CD4-positive, alpha-beta T cell (primary cell): ENCODE measurements at regions not wholly inside any gene's neighbourhood (a gene's known extent, or its start where the extent isn't known, plus 50 kb on each side); places are given as distances from the start of the nearest gene placed in this dataset.

ENCODE experiments used
- ATAC-seq: fragments of 200-7000 bp; cut with Tn5 transposase; one replicate; pipeline ENCODE4 v1.10.0; 2022; ENCODE audit warnings: mild to moderate bottlenecking; ENCODE audit not compliant: poor library complexity
- CTCF ChIA-PET: fragments of 350-600 bp; sonication (Branson Sonifier 250); formaldehyde crosslinking; loops from one replicate; lab custom pipeline; 2021; ENCODE audit warnings: antibody characterized with exemption, inconsistent platforms; lab: Charles Lee
- POLR2A ChIA-PET: fragments of 350-600 bp; sonication (Branson Sonifier 250); formaldehyde crosslinking; loops from one replicate; lab custom pipeline; 2021; ENCODE audit warnings: antibody characterized with exemption, inconsistent platforms; lab: Charles Lee
- DNase-seq, 14 experiments: peaks; one replicate each; pipeline ENCODE4 v3.0.0-alpha.2; 2013 to 2020; ENCODE audit warnings: mixed read lengths in 2 of 14
- H3K27ac ChIP-seq, 2 donors: one replicate each; pipeline versions ENCODE4 v1.5.1 to v1.7.0; 2013; ENCODE audit warnings: low read length in 2 of 2, low read depth in 1 of 2, mild to moderate bottlenecking in 1 of 2
- H3K27me3 ChIP-seq, 2 experiments: 1 replicate in 1 of 2; 2 replicates in 1 of 2; pipeline versions ENCODE4 v1.6.1 to v1.7.0; 2013; ENCODE audit warnings: low read length in 2 of 2, control low read depth in 1 of 2, mild to moderate bottlenecking in 1 of 2, moderate library complexity in 1 of 2; ENCODE audit not compliant: insufficient read depth in 2 of 2, control insufficient read depth in 1 of 2
- H3K36me3 ChIP-seq: one replicate; pipeline ENCODE4 v1.6.1; 2013; ENCODE audit warnings: low read length, control low read depth; ENCODE audit not compliant: insufficient read depth
- H3K4me1 ChIP-seq: one replicate; pipeline ENCODE4 v1.6.1; 2013; ENCODE audit warnings: low read length, control low read depth; ENCODE audit not compliant: insufficient read depth
- H3K4me3 ChIP-seq: one replicate; pipeline ENCODE4 v1.5.1; 2013; ENCODE audit warnings: mild to moderate bottlenecking, low read length, moderate library complexity
- H3K9me3 ChIP-seq, 2 experiments: 1 replicate in 1 of 2; 2 replicates in 1 of 2; pipeline versions ENCODE4 v1.6.1 to v1.7.0; 2013; ENCODE audit warnings: low read length in 2 of 2, mild to moderate bottlenecking in 2 of 2, control low read depth in 1 of 2, moderate library complexity in 1 of 2; ENCODE audit not compliant: control insufficient read depth in 1 of 2, insufficient read depth in 1 of 2
- H3K27ac Mint-ChIP-seq: one replicate; pipeline ENCODE4 v1.8.0; 2020; ENCODE audit warnings: mixed read lengths
- H3K27me3 Mint-ChIP-seq: one replicate; pipeline ENCODE4 v1.8.0; 2021; ENCODE audit warnings: mixed read lengths
- H3K36me3 Mint-ChIP-seq: one replicate; pipeline ENCODE4 v1.8.0; 2021; ENCODE audit warnings: low read depth, mixed read lengths
- H3K4me1 Mint-ChIP-seq: one replicate; pipeline ENCODE4 v1.8.0; 2021; ENCODE audit warnings: low read depth, mixed read lengths
- H3K4me3 Mint-ChIP-seq: one replicate; pipeline ENCODE4 v1.8.0; 2020; ENCODE audit warnings: mild to moderate bottlenecking, mixed read lengths
- H3K9me3 Mint-ChIP-seq: one replicate; pipeline ENCODE4 v1.8.0; 2020; ENCODE audit warnings: mixed read lengths
- intact Hi-C, 2 experiments: fragments of 100-400 bp; cut with DNase I in 1 of 2; cut with micrococcal nuclease in 1 of 2; formaldehyde crosslinking; loops; one replicate each; pipeline versions ENCODE4 v1.15.1 to v1.9.0; 2023 to 2025; cut with DNase I, micrococcal nuclease
- TF ChIP-seq, protein P1 (sequence below): fragments of 200-600 bp; IDR thresholded peaks from one replicate; pipeline ENCODE4 v1.8.0; 2022; ENCODE audit warnings: antibody characterized with exemption, mild to moderate bottlenecking

DNA sequence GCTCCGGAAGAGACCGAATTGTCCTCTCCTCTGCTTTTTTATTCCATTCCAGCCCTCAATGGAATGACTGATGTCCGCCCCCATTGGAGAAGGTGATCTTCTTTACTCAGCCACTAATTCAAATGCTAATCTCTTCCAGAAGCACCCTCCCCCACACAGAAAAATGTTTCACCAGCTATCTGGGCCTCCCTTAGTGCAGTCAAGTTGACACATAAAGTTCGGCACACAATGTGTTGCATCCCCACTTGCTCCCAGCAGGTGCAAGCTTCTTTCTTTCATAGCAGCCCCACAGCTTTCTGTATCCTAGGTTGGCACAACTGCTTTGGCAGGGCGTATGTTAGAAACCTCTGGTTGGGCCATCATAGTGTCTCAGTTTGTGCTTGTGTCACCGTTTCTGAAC, 73.3 kb upstream of the TLR3 start:
- Mint-ChIP-seq H3K36me3 (no peaks in the 10 kb centered on the region), H3K9me3 (no peaks in the 10 kb centered on the region), H3K27me3 (no peaks in the 10 kb centered on the region), H3K4me1 (no peaks in the 10 kb centered on the region), H3K4me3 (no peak overlapping the region), H3K27ac (no peak overlapping the region)
- TF ChIP-seq, protein P1, sequence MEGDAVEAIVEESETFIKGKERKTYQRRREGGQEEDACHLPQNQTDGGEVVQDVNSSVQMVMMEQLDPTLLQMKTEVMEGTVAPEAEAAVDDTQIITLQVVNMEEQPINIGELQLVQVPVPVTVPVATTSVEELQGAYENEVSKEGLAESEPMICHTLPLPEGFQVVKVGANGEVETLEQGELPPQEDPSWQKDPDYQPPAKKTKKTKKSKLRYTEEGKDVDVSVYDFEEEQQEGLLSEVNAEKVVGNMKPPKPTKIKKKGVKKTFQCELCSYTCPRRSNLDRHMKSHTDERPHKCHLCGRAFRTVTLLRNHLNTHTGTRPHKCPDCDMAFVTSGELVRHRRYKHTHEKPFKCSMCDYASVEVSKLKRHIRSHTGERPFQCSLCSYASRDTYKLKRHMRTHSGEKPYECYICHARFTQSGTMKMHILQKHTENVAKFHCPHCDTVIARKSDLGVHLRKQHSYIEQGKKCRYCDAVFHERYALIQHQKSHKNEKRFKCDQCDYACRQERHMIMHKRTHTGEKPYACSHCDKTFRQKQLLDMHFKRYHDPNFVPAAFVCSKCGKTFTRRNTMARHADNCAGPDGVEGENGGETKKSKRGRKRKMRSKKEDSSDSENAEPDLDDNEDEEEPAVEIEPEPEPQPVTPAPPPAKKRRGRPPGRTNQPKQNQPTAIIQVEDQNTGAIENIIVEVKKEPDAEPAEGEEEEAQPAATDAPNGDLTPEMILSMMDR: no peak
- Histone ChIP-seq H3K36me3 (no peaks in the 10 kb centered on the region), H3K4me3 (no peak overlapping the region), H3K4me1 (no peaks in the 10 kb centered on the region), H3K27ac (no peak overlapping the region), H3K9me3 (no peaks in the 10 kb centered on the region), H3K27me3 (no peaks in the 10 kb centered on the region)
- no peak for DNase-seq
- POLR2A ChIA-PET: no interaction called here
- ATAC-seq: no peak
- CTCF ChIA-PET: no interaction called here
- intact Hi-C loops: no loop called here

DNA sequence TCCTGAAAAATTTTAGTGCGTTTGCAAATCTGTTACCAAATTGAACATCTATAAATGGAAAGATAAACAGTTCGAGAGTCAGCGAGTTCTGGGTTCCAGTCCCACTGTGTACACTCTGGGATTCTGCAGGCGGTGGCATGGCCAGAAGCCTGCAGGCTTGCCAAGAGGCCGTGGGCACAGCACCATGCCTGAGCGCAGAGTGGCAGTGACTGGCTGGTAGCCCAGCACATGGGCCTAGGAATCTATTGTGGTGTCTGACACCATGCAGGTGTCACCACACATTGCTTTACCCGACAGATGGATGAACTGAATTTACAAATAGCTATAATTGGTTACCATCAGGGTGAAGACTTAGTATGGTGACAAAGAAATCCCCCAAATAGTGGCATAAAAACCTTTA, 71.7 kb upstream of the TLR3 start:
- H3K9me3 Mint-ChIP-seq: no peaks in the 10 kb centered on the region
- TF ChIP-seq, protein P1: no peak
- H3K4me1 Mint-ChIP-seq: no peaks in the 10 kb centered on the region
- no peak overlapping the region for H3K27ac ChIP-seq
- H3K9me3 ChIP-seq: no peaks in the 10 kb centered on the region
- no peak for ATAC-seq
- intact Hi-C loops: no loop called here
- no peak overlapping the region for H3K4me3 ChIP-seq
- H3K27ac Mint-ChIP-seq: no peak overlapping the region
- no peak for DNase-seq
- H3K27me3 ChIP-seq: no peaks in the 10 kb centered on the region
- POLR2A ChIA-PET: no interaction called here
- H3K36me3 Mint-ChIP-seq: no peaks in the 10 kb centered on the region
- no peak overlapping the region for H3K4me3 Mint-ChIP-seq
- H3K4me1 ChIP-seq: no peaks in the 10 kb centered on the region
- H3K36me3 ChIP-seq: no peaks in the 10 kb centered on the region
- CTCF ChIA-PET: no interaction called here
- peaks cover 3% of the 10 kb centered on the region for H3K27me3 Mint-ChIP-seq

DNA sequence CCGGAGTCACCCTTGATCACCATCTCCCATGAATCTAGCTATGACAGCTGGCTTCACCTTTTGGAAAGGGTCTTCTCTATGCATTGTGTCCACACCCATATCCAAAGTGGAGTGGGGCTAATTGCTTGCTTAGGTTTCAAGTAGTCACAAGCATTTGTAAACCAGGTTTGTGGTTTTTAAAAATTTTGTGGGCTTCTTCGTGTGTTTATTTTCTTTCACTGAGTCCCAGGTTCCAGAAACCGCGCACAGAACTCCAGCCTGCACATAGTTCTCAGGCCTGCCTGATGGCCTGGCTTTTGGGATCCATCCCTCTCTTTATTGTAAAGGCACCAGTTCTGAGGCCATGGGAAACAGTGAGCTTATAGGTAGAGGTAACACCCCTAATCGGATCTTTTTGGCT, 70.2 kb upstream of the TLR3 start:
- no peaks in the 10 kb centered on the region for H3K36me3 Mint-ChIP-seq
- ATAC-seq (no peak), DNase-seq (no peak)
- H3K4me3 Mint-ChIP-seq: no peak overlapping the region
- Histone ChIP-seq H3K36me3 (no peaks in the 10 kb centered on the region), H3K27me3 (no peaks in the 10 kb centered on the region), H3K4me1 (no peaks in the 10 kb centered on the region), H3K4me3 (no peak overlapping the region), H3K27ac (no peak overlapping the region), H3K9me3 (no peaks in the 10 kb centered on the region)
- H3K4me1 Mint-ChIP-seq: no peaks in the 10 kb centered on the region
- ChIA-PET POLR2A (no interaction called here), CTCF (no interaction called here)
- H3K9me3 Mint-ChIP-seq: no peaks in the 10 kb centered on the region
- TF ChIP-seq, protein P1: no peak
- peaks cover 4% of the 10 kb centered on the region for H3K27me3 Mint-ChIP-seq
- H3K27ac Mint-ChIP-seq: no peak overlapping the region
- intact Hi-C loops: no loop called here
